Activated CD8-positive, alpha-beta T cell treated with anti-CD3 and anti-CD28 coated beads, Interleukin-2, amount 10 ng/mL, durations not matched to agents 7 days and 5 days (primary cell): ENCODE measurements at regions not wholly inside any gene's neighbourhood (a gene's known extent, or its start where the extent isn't known, plus 50 kb on each side); places are given as distances from the start of the nearest gene placed in this dataset.

ENCODE experiments used
- ATAC-seq: fragments of 150-1000 bp; cut with Tn5 transposase; one replicate; pipeline ENCODE4 v1.10.0; 2021; ENCODE audit warnings: moderate library complexity
- CTCF ChIA-PET: fragments of 350-600 bp; sonication (Branson Sonifier 250); formaldehyde crosslinking; loops from one replicate; lab custom pipeline; 2021; ENCODE audit warnings: antibody characterized with exemption; lab: Charles Lee
- POLR2A ChIA-PET: fragments of 350-600 bp; sonication (Branson Sonifier 250); formaldehyde crosslinking; loops from one replicate; lab custom pipeline; 2021; ENCODE audit warnings: antibody characterized with exemption; lab: Charles Lee
- DNase-seq: peaks from one replicate; pipeline ENCODE4 v3.0.0-alpha.2; 2020
- H3K27ac Mint-ChIP-seq: one replicate; pipeline ENCODE4 v1.8.0; 2021; ENCODE audit warnings: mild to moderate bottlenecking, mixed read lengths
- H3K27me3 Mint-ChIP-seq: one replicate; pipeline ENCODE4 v1.8.0; 2021; ENCODE audit warnings: low read depth, mixed read lengths
- H3K36me3 Mint-ChIP-seq: one replicate; pipeline ENCODE4 v1.8.0; 2021; ENCODE audit warnings: low read depth, mixed read lengths
- H3K4me1 Mint-ChIP-seq: one replicate; pipeline ENCODE4 v1.8.0; 2021; ENCODE audit warnings: low read depth, mixed read lengths
- H3K4me3 Mint-ChIP-seq: one replicate; pipeline ENCODE4 v1.8.0; 2021; ENCODE audit warnings: mild to moderate bottlenecking, mixed read lengths
- H3K9me3 Mint-ChIP-seq: one replicate; pipeline ENCODE4 v1.8.0; 2022; ENCODE audit warnings: mixed read lengths; ENCODE audit not compliant: insufficient read depth

GRCh38 chr20:11437090-11437489, 480.6 kb upstream of the BTBD3 start:
- H3K27me3 Mint-ChIP-seq = no peaks in the 10 kb centered on the region
- DNase-seq (no peak), ATAC-seq (no peak)
- H3K9me3 Mint-ChIP-seq = peaks cover 20% of the 10 kb centered on the region
- no peaks in the 10 kb centered on the region for H3K4me1 Mint-ChIP-seq
- CTCF ChIA-PET = no interaction called here
- no peak overlapping the region for H3K4me3 Mint-ChIP-seq
- no peak overlapping the region for H3K27ac Mint-ChIP-seq
- no peaks in the 10 kb centered on the region for H3K36me3 Mint-ChIP-seq
- POLR2A ChIA-PET = no interaction called here

DNA sequence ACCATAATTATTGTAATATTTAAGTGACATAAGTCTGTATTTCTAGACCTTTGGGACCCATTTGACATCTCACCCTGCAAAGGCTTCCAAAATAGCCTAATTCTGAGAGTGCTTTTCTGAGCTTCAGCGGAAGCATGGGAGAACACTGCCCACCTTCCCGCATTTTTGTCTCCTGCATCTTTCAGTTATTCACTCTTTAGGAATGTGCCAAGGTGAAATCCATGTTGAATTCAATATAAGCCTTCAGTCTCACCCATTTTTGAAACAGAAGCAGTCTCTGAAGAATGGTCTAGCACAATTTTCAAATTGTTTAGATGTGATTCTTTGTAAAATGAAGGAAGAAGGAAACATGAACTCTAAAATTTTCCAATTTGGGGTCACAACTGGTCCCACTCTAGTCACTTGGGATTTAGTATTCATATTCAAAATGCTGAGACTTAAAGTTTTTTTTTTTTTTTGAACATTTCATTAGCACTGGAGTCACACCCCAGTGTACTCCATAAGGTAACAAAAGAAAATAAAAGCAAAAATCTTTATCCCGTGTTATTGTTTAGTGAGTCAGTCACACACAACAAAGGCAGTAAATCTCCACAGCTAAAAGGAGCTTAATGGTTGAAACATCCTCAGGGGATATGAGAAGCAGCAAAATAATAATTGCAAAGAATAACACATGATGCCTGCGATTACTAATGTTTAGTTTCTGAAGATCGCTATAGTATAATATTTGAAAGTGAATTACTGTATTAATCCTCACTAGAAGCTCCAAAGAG, 479.9 kb upstream of the BTBD3 start:
- H3K4me1 Mint-ChIP-seq = no peaks in the 10 kb centered on the region
- ChIA-PET CTCF (no interaction called here), POLR2A (no interaction called here)
- H3K27ac Mint-ChIP-seq = no peak overlapping the region
- DNase-seq (no peak), ATAC-seq (no peak)
- no peak overlapping the region for H3K4me3 Mint-ChIP-seq
- no peaks in the 10 kb centered on the region for H3K36me3 Mint-ChIP-seq
- no peaks in the 10 kb centered on the region for H3K27me3 Mint-ChIP-seq
- H3K9me3 Mint-ChIP-seq = peaks cover 20% of the 10 kb centered on the region

DNA sequence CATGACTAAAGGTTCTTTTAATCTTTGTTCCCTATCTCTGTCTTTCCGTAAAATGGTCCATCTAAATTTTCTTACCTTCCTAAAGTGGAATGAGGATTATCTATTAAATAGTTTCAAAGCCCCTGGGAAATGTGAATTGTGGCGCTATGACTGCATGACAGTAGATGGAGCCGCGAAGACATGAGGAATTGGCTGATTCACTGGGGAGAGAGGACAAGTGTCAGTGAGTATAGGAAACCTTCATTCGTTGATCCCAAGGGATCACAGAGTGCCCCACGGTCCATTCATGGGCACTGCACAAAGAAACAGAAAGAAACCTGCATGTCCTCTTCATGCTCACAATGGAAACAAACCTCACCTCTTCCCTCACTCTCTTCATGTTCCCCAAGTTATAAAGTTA, 479.3 kb upstream of the BTBD3 start:
- Mint-ChIP-seq H3K27me3 (no peaks in the 10 kb centered on the region), H3K4me1 (no peaks in the 10 kb centered on the region), H3K27ac (no peak overlapping the region), H3K4me3 (no peak overlapping the region), H3K36me3 (no peaks in the 10 kb centered on the region), H3K9me3 (peaks cover 20% of the 10 kb centered on the region)
- ATAC-seq (no peak), DNase-seq (no peak)
- ChIA-PET CTCF (no interaction called here), POLR2A (no interaction called here)

DNA sequence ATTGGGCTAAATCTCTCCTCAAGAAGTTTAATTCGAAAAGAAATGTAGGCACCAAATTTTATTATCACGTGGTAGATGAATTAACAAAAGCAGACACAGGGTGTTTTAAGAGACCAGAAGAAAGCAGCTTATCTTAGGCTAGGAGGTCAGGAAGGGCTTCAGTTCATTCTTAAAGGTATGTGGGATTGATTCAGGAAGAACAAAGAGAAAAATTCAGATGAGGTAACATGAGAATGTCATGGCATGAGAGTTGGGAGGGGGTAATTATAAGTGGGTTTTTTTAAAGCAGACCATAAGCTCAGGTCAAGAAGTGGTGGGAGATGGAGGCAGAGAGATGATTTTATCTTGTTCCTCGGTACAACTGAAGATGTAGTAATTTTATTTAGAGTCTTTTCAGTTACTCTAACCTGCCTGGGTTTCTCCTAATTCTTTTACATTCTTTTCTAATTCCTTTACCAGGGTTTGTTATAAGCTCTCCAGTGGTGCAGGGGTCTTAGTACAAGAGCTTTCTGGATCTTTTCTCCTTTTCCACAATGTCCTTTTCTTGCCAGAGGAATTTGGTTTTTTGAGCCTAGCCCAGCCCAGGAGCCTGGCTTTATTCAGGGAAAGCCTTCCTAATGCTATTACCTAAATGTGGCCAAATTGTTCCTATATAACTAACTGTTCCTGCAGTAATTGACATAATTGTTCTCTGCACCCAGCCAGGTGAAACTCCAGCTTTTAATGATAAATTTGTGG, 474.1 kb upstream of the BTBD3 start:
- no peak for ATAC-seq
- ChIA-PET POLR2A (no interaction called here), CTCF (no interaction called here)
- Mint-ChIP-seq H3K4me1 (no peaks in the 10 kb centered on the region), H3K9me3 (peaks cover 5% of the 10 kb centered on the region), H3K36me3 (no peaks in the 10 kb centered on the region), H3K27me3 (no peaks in the 10 kb centered on the region), H3K27ac (no peak overlapping the region), H3K4me3 (no peak overlapping the region)
- DNase-seq = no peak

DNA sequence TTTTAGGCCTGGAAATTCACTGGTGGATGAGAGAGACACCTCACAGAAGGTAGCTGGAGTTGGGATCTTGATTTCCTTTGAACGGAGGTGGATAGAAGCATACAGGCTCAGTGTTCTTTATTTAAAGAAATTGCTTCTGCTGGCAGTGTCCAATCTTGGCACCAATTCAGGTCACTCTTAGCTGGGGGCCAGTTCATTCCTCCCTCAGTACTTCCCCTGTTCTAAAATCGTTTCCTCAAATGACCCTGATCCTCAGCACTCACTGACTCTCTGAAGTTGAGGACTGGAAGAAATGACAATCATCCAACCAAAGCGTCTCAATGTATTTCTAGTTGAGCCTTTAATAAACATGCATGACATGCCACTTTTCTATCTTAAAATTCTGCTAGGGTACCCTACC, 472.5 kb upstream of the BTBD3 start:
- Mint-ChIP-seq H3K27ac (no peak overlapping the region), H3K36me3 (no peaks in the 10 kb centered on the region), H3K9me3 (peaks cover 5% of the 10 kb centered on the region), H3K4me1 (no peaks in the 10 kb centered on the region), H3K4me3 (no peak overlapping the region), H3K27me3 (no peaks in the 10 kb centered on the region)
- POLR2A ChIA-PET = no interaction called here
- CTCF ChIA-PET = no interaction called here
- DNase-seq (no peak), ATAC-seq (no peak)

- DNase-seq = no peak
- CTCF ChIA-PET = interaction anchor here (0.6 kb wide), 1 partner anchor 231 kb away, joined by 3 read pairs; no protein-coding TSS in a partner anchor
- no peak overlapping the region for H3K27ac Mint-ChIP-seq
- H3K4me3 Mint-ChIP-seq = no peak overlapping the region
- H3K27me3 Mint-ChIP-seq = no peaks in the 10 kb centered on the region
- POLR2A ChIA-PET = no interaction called here
- H3K9me3 Mint-ChIP-seq = peaks cover 5% of the 10 kb centered on the region
- no peaks in the 10 kb centered on the region for H3K36me3 Mint-ChIP-seq
- ATAC-seq = no peak
- H3K4me1 Mint-ChIP-seq = no peaks in the 10 kb centered on the region
Measured at GRCh38 chr20:11445891-11446290, 471.8 kb upstream of the BTBD3 start.

- CTCF ChIA-PET = interaction anchor here (0.6 kb wide), 1 partner anchor 19 kb away, joined by 3 read pairs; no protein-coding TSS in a partner anchor
- H3K27ac Mint-ChIP-seq = no peak overlapping the region
- ATAC-seq = no peak
- no peak for DNase-seq
- H3K36me3 Mint-ChIP-seq = no peaks in the 10 kb centered on the region
- no peak overlapping the region for H3K4me3 Mint-ChIP-seq
- no peaks in the 10 kb centered on the region for H3K4me1 Mint-ChIP-seq
- peaks cover 5% of the 10 kb centered on the region for H3K9me3 Mint-ChIP-seq
- POLR2A ChIA-PET = no interaction called here
- H3K27me3 Mint-ChIP-seq = no peaks in the 10 kb centered on the region
Measured at GRCh38 chr20:11447371-11448100, 470.2 kb upstream of the BTBD3 start.

DNA sequence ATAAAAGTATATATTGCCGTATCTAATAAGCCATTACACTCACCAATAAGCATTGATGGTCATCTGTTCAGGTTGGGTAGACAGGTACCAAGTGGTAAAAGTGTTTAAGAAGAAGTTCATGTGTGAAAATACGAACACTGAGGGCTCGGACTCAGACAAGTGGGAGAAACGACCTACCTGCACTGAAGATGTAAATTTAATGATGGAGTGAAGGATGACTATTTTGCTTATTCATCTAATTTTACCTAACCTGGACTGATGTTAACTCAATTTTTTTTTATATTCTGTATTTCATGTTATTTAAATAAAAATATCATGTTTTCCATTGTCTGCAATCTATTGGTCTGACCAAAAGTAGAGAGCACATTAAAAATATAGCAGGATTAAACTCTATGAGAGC, 469.1 kb upstream of the BTBD3 start:
- no peaks in the 10 kb centered on the region for H3K4me1 Mint-ChIP-seq
- CTCF ChIA-PET = no interaction called here
- no peaks in the 10 kb centered on the region for H3K36me3 Mint-ChIP-seq
- H3K27ac Mint-ChIP-seq = no peak overlapping the region
- H3K4me3 Mint-ChIP-seq = no peak overlapping the region
- H3K9me3 Mint-ChIP-seq = peaks cover 5% of the 10 kb centered on the region
- POLR2A ChIA-PET = no interaction called here
- no peaks in the 10 kb centered on the region for H3K27me3 Mint-ChIP-seq
- DNase-seq (no peak), ATAC-seq (no peak)

GRCh38 chr20:11451793-11452291, 465.9 kb upstream of the BTBD3 start:
- DNase-seq (no peak), ATAC-seq (no peak)
- no peak overlapping the region for H3K27ac Mint-ChIP-seq
- ChIA-PET CTCF (no interaction called here), POLR2A (no interaction called here)
- peaks cover 5% of the 10 kb centered on the region for H3K9me3 Mint-ChIP-seq
- no peaks in the 10 kb centered on the region for H3K4me1 Mint-ChIP-seq
- no peaks in the 10 kb centered on the region for H3K36me3 Mint-ChIP-seq
- no peak overlapping the region for H3K4me3 Mint-ChIP-seq
- H3K27me3 Mint-ChIP-seq = no peaks in the 10 kb centered on the region

GRCh38 chr20:11452326-11452725, 465.4 kb upstream of the BTBD3 start:
- Mint-ChIP-seq H3K27me3 (no peaks in the 10 kb centered on the region), H3K4me1 (no peaks in the 10 kb centered on the region), H3K4me3 (no peak overlapping the region), H3K36me3 (no peaks in the 10 kb centered on the region), H3K27ac (no peak overlapping the region), H3K9me3 (peaks cover 5% of the 10 kb centered on the region)
- no peak for ATAC-seq
- DNase-seq = no peak
- CTCF ChIA-PET = no interaction called here
- POLR2A ChIA-PET = no interaction called here

- no peaks in the 10 kb centered on the region for H3K9me3 Mint-ChIP-seq
- H3K4me3 Mint-ChIP-seq = no peak overlapping the region
- CTCF ChIA-PET = no interaction called here
- POLR2A ChIA-PET = no interaction called here
- no peaks in the 10 kb centered on the region for H3K4me1 Mint-ChIP-seq
- no peak overlapping the region for H3K27ac Mint-ChIP-seq
- no peak for DNase-seq
- ATAC-seq = no peak
- no peaks in the 10 kb centered on the region for H3K27me3 Mint-ChIP-seq
- H3K36me3 Mint-ChIP-seq = no peaks in the 10 kb centered on the region
Measured at GRCh38 chr20:11453430-11453829, 464.3 kb upstream of the BTBD3 start.
